Tibial nerve (tissue), 4 donors: ENCODE measurements at regions not wholly inside any gene's neighbourhood (a gene's known extent, or its start where the extent isn't known, plus 50 kb on each side); places are given as distances from the start of the nearest gene placed in this dataset.

Experiments
- CTCF ChIP-seq, 5 experiments: fragments of 200-600 bp in 3 of 5; fragments of 450-650 bp in 2 of 5; sonication (generic) in 3 of 5; IDR thresholded peaks; one replicate each; pipeline ENCODE4 v1.5.1; 2016 to 2019; ENCODE audit warnings: antibody characterized with exemption in 5 of 5, mild to moderate bottlenecking in 3 of 5, moderate library complexity in 2 of 5
- EP300 ChIP-seq, 2 donors: sonication (generic); formaldehyde crosslinking; IDR thresholded peaks; one replicate each; pipeline ENCODE4 v1.6.1; 2017; ENCODE audit warnings: antibody characterized with exemption in 2 of 2, mild to moderate bottlenecking in 1 of 2
- POLR2A ChIP-seq, 2 donors: fragments of 450-650 bp; IDR thresholded peaks; one replicate each; pipeline ENCODE4 v1.6.1; 2017; ENCODE audit warnings: antibody characterized with exemption in 2 of 2, mild to moderate bottlenecking in 2 of 2, moderate library complexity in 2 of 2

- no peak for TF ChIP-seq CTCF (IDR thresholded peaks at IDR 0.05)
- no peak for TF ChIP-seq POLR2A (IDR thresholded peaks at IDR 0.05)
- TF ChIP-seq EP300 (IDR thresholded peaks at IDR 0.05): no peak
These were observed 72.9 kb upstream of the SYT4 start for GRCh38 chr18:43350176-43350575.
